GM06990 (cell line): ENCODE measurements at regions not wholly inside any gene's neighbourhood (a gene's known extent, or its start where the extent isn't known, plus 50 kb on each side); places are given as distances from the start of the nearest gene placed in this dataset.

ENCODE experiments used
- DNase-seq: peaks from one replicate; pipeline ENCODE4 v3.0.0-alpha.2; 2011; ENCODE audit not compliant: insufficient read length; ENCODE audit errors: extremely low read depth
- H3K27me3 ChIP-seq: replicated peaks from 2 replicates; pipeline ENCODE4 v1.6.0; 2011; ENCODE audit warnings: low read length; ENCODE audit not compliant: control insufficient read depth, insufficient read depth
- H3K36me3 ChIP-seq: 2 replicates; pipeline ENCODE4 v1.5.1; 2011; ENCODE audit warnings: low read length; ENCODE audit not compliant: control insufficient read depth, insufficient read depth
- H3K4me3 ChIP-seq: replicated peaks from 2 replicates; pipeline ENCODE4 v1.5.1; 2011; ENCODE audit warnings: low read depth, mild to moderate bottlenecking, control low read depth, low read length
- TF ChIP-seq, protein P1 (sequence below): IDR thresholded peaks from 2 replicates; pipeline ENCODE4 v1.5.1; 2011; ENCODE audit warnings: low read length, control low read depth, mild to moderate bottlenecking, inconsistent platforms; ENCODE audit not compliant: insufficient read depth, poor library complexity, severe bottlenecking

DNA sequence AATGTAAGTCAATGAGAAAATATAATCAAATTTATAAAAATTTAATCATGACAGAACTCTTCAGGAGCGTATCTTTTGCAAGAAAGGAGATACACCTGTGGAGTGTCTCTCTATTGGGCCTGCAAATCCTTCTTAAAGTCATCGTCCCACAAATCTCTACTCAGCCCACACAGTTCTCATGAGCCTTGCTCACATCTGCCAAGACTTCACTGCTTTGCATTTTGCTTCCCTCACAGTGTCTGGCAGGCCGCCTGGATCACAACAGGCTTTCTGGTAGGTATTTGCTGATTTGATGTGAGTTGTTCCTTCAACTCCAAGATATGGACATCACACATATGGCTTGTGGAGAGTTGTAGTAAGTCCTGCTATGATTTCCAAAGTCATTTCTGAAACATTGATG is 183.1 kb upstream of the ARX start:
- Histone ChIP-seq H3K27me3 (no peaks in the 10 kb centered on the region), H3K36me3 (no peaks in the 10 kb centered on the region), H3K4me3 (no peak overlapping the region)
- TF ChIP-seq, protein P1, sequence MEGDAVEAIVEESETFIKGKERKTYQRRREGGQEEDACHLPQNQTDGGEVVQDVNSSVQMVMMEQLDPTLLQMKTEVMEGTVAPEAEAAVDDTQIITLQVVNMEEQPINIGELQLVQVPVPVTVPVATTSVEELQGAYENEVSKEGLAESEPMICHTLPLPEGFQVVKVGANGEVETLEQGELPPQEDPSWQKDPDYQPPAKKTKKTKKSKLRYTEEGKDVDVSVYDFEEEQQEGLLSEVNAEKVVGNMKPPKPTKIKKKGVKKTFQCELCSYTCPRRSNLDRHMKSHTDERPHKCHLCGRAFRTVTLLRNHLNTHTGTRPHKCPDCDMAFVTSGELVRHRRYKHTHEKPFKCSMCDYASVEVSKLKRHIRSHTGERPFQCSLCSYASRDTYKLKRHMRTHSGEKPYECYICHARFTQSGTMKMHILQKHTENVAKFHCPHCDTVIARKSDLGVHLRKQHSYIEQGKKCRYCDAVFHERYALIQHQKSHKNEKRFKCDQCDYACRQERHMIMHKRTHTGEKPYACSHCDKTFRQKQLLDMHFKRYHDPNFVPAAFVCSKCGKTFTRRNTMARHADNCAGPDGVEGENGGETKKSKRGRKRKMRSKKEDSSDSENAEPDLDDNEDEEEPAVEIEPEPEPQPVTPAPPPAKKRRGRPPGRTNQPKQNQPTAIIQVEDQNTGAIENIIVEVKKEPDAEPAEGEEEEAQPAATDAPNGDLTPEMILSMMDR, result no peak
- no peak for DNase-seq

DNA sequence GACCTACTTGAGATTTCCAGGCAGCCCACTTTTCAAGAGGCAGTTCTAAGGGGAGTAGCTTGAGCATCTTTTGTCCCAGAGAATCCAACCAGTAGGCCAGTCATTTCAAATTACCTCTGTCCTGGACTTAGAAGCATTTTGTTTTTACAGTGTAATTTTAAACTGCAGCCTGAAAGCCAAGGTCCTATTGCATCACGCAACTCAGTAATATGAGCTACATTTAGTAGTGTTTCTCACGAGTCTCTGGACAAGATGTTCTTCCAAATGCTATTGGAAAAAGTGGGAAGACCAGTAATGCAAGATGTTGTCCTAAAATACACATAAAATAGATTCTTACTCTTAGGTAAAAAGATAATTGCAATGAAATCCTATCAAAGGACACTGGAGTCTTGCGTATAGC is 182.5 kb upstream of the ARX start:
- no peaks in the 10 kb centered on the region for H3K36me3 ChIP-seq
- TF ChIP-seq, protein P1, result no peak
- no peaks in the 10 kb centered on the region for H3K27me3 ChIP-seq
- H3K4me3 ChIP-seq, result no peak overlapping the region
- no peak for DNase-seq

DNA sequence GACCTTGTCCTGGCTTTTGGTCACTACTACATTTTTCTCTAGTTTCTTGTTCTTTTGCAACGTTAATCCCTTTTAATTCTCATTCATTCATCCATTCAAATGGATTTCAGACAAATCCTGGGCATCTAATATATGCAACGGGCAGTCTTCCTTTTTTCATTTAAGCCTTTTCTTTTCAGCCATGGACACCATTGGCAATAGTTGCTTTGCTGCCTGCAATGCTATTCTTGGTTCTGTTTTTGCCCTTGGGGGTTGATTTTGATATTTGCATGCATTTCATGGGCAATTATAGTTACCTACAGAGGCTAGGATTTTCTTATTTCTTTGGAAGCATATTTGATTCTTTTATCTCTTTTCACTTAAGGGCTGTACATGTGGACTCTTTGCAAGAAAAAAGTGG is 180.5 kb upstream of the ARX start:
- Histone ChIP-seq H3K36me3 (no peaks in the 10 kb centered on the region), H3K4me3 (no peak overlapping the region), H3K27me3 (no peaks in the 10 kb centered on the region)
- TF ChIP-seq, protein P1, result no peak
- DNase-seq, result no peak

DNA sequence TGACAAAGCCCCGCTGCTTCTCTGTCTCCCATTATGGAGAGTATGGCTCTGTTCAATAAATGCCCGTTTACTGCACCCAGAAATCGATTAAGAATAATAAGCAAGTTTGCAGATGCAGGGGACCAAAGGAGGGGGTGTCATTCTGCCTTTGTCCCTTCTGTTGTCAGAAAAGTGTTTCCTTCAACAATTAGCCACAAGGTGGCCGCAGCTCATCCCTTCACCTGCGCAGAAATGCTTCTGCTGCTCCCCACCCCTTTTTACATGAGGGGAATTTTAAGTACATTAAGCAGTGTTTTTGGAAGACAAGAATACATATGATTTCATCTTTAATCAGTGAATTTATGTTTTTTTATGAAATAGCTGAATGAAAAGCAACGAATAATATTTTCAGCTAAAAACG is 175.6 kb upstream of the ARX start:
- no peaks in the 10 kb centered on the region for H3K27me3 ChIP-seq
- no peak for DNase-seq
- TF ChIP-seq, protein P1, result peak; percentile 31
- no peaks in the 10 kb centered on the region for H3K36me3 ChIP-seq
- no peak overlapping the region for H3K4me3 ChIP-seq

DNA sequence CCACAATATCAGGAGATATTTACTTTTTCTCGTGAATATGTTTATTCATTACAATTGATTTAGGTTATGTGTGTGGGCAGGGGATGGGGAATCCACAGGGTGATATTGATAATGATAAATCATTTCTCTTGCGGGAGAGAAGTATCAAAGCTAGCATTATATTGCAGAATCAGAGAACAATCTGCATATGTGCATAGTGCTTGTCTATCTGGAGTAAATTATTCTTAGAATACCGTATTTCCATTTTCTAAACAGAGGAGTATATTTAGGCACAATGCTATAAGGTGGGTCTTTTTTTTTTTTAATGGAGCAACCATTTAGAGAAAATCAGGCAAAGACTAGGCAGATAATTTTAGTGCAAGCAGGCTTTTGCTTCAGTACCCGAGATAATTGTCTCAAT is 166.0 kb upstream of the ARX start:
- TF ChIP-seq, protein P1, result no peak
- no peaks in the 10 kb centered on the region for H3K27me3 ChIP-seq
- H3K4me3 ChIP-seq, result no peak overlapping the region
- DNase-seq, result no peak
- H3K36me3 ChIP-seq, result no peaks in the 10 kb centered on the region

DNA sequence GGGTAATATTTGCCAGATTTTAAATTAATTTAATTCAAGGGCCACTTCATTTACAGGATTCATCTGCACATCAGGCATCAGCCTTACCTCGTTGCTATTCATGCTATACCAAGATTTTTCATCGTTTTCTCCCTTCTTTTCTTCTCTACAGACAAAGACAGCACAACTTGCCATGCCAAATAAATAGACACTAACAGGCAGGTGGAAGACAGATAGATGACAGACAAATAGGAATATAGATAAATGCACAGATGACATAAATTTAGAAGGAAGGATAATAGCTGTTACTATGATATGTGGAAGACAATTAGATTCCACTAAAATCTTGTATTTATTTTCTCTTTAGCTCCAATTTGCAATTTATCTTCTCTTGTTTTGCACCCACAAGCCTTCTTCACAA is 164.5 kb upstream of the ARX start:
- TF ChIP-seq, protein P1, result no peak
- Histone ChIP-seq H3K27me3 (no peaks in the 10 kb centered on the region), H3K4me3 (no peak overlapping the region), H3K36me3 (no peaks in the 10 kb centered on the region)
- DNase-seq, result no peak
